Astrocyte (in vitro differentiated cells and primary cell): ENCODE measurements at regions not wholly inside any gene's neighbourhood (a gene's known extent, or its start where the extent isn't known, plus 50 kb on each side); places are given as distances from the start of the nearest gene placed in this dataset.

Source experiments
- CTCF ChIP-seq: IDR thresholded peaks from 2 replicates; pipeline ENCODE4 v1.5.1; 2011; ENCODE audit warnings: low read depth, mild to moderate bottlenecking, inconsistent platforms, low read length, moderate library complexity; ENCODE audit not compliant: insufficient read depth
- EZH2 ChIP-seq: IDR thresholded peaks from 2 replicates; pipeline ENCODE4 v1.6.1; 2012; ENCODE audit warnings: mild to moderate bottlenecking, low read length, inconsistent platforms; ENCODE audit not compliant: insufficient read depth

- no peak for TF ChIP-seq CTCF
- TF ChIP-seq EZH2, result no peak
Observed at GRCh38 chr16:6160303-6160702, 1062.7 kb upstream of the EEF2KMT start.
